Sigmoid colon (tissue), 4 donors: ENCODE measurements at regions not wholly inside any gene's neighbourhood (a gene's known extent, or its start where the extent isn't known, plus 50 kb on each side); places are given as distances from the start of the nearest gene placed in this dataset.

Experiments used
- EP300 ChIP-seq, 4 donors: sonication (generic); formaldehyde crosslinking; IDR thresholded peaks; one replicate each; pipeline ENCODE4 v1.6.1; 2017; ENCODE audit warnings: antibody characterized with exemption in 4 of 4
- POLR2AphosphoS5 ChIP-seq, 4 donors: sonication (generic); formaldehyde crosslinking; IDR thresholded peaks; one replicate each; pipeline ENCODE4 v1.6.1; 2017; ENCODE audit warnings: antibody characterized with exemption in 4 of 4
- TF ChIP-seq, protein P1 (sequence below), 4 experiments: fragments of 450-650 bp in 3 of 4; fragments of 200-600 bp in 1 of 4; IDR thresholded peaks; one replicate each; pipeline ENCODE4 v1.5.1; 2016 to 2019; ENCODE audit warnings: antibody characterized with exemption in 4 of 4, mild to moderate bottlenecking in 3 of 4, moderate library complexity in 2 of 4

DNA sequence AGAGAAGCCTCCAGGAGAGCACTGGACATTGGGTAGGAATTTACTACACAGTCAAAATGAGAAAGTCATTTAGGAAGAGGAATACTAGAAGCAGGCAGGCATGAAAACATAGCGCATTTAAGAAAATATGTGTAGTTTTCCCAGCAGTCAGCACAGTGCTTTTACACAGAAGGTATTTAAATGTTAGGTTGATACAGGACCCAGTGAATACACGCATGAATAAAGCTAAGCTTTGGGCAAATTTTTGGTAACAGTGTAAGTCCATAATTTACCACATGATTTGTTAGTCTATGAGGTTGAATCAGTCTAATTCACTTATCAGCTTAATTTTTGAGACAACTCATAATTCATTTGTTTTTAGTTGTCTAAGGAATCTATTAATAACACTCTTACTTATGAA is 421.7 kb upstream of the CDH20 start:
- TF ChIP-seq, protein P1, sequence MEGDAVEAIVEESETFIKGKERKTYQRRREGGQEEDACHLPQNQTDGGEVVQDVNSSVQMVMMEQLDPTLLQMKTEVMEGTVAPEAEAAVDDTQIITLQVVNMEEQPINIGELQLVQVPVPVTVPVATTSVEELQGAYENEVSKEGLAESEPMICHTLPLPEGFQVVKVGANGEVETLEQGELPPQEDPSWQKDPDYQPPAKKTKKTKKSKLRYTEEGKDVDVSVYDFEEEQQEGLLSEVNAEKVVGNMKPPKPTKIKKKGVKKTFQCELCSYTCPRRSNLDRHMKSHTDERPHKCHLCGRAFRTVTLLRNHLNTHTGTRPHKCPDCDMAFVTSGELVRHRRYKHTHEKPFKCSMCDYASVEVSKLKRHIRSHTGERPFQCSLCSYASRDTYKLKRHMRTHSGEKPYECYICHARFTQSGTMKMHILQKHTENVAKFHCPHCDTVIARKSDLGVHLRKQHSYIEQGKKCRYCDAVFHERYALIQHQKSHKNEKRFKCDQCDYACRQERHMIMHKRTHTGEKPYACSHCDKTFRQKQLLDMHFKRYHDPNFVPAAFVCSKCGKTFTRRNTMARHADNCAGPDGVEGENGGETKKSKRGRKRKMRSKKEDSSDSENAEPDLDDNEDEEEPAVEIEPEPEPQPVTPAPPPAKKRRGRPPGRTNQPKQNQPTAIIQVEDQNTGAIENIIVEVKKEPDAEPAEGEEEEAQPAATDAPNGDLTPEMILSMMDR (IDR thresholded peaks at IDR 0.05), result no peak
- no peak for TF ChIP-seq POLR2AphosphoS5 (IDR thresholded peaks at IDR 0.05)
- no peak for TF ChIP-seq EP300 (IDR thresholded peaks at IDR 0.05)
